ENCODE measurements at regions not wholly inside any gene's neighbourhood (a gene's known extent, or its start where the extent isn't known, plus 50 kb on each side); places are given as distances from the start of the nearest gene placed in this dataset.
"Not testable (repeated sequence)": the region's sequence is repeated elsewhere in the genome, so short reads cannot be mapped to it uniquely, and the experiment has no call there.

GRCh38 chr12:59345406-59345805 is 250.4 kb upstream of the SLC16A7 start:
- in situ Hi-C loops (cut with MboI; ENCODE audit: low pct_unique_long_range_greater_than_20kb, low sequenced_read_pairs, unreplicated experiment) = no loop called here
- DNase-seq (ENCODE audit: low spot score) = no peak
- TF ChIP-seq CTCF (IDR thresholded peaks at IDR 0.05; ENCODE audit: extremely low read depth, insufficient read depth, missing control alignments) = no peak

GRCh38 chr12:59344224-59344623 is 251.6 kb upstream of the SLC16A7 start:
- in situ Hi-C loops (cut with MboI; ENCODE audit: low pct_unique_long_range_greater_than_20kb, low sequenced_read_pairs, unreplicated experiment) = no loop called here
- TF ChIP-seq CTCF (IDR thresholded peaks at IDR 0.05; ENCODE audit: extremely low read depth, insufficient read depth, missing control alignments) = no peak
- no peak for DNase-seq (ENCODE audit: low spot score)

GRCh38 chr12:59329462-59329861 is 266.4 kb upstream of the SLC16A7 start:
- no peak for TF ChIP-seq CTCF (IDR thresholded peaks at IDR 0.05; ENCODE audit: extremely low read depth, insufficient read depth, missing control alignments)
- no peak for DNase-seq (ENCODE audit: low spot score)
- in situ Hi-C loops (cut with MboI; ENCODE audit: low pct_unique_long_range_greater_than_20kb, low sequenced_read_pairs, unreplicated experiment) = no loop called here

GRCh38 chr12:59328395-59329075 is 267.3 kb upstream of the SLC16A7 start:
- in situ Hi-C loops (cut with MboI; ENCODE audit: low pct_unique_long_range_greater_than_20kb, low sequenced_read_pairs, unreplicated experiment) = not testable (repeated sequence)

GRCh38 chr12:59326457-59326856 is 269.4 kb upstream of the SLC16A7 start:
- in situ Hi-C loops (cut with MboI; ENCODE audit: low pct_unique_long_range_greater_than_20kb, low sequenced_read_pairs, unreplicated experiment); DNase-seq (ENCODE audit: low spot score): not testable (repeated sequence)

More at GRCh38 chr12:59328395-59329075, 267.3 kb upstream of the SLC16A7 start:
- DNase-seq (ENCODE audit: low spot score) = not testable (repeated sequence)

- no peak for DNase-seq (ENCODE audit: low spot score)
- TF ChIP-seq CTCF (IDR thresholded peaks at IDR 0.05; ENCODE audit: extremely low read depth, insufficient read depth, missing control alignments) = no peak
- in situ Hi-C loops (cut with MboI; ENCODE audit: low pct_unique_long_range_greater_than_20kb, low sequenced_read_pairs, unreplicated experiment) = no loop called here
Observed at GRCh38 chr12:59322473-59322872, 273.4 kb upstream of the SLC16A7 start.

GRCh38 chr12:59321278-59321677 is 274.6 kb upstream of the SLC16A7 start:
- no peak for DNase-seq (ENCODE audit: low spot score)
- in situ Hi-C loops (cut with MboI; ENCODE audit: low pct_unique_long_range_greater_than_20kb, low sequenced_read_pairs, unreplicated experiment) = no loop called here
- TF ChIP-seq CTCF (IDR thresholded peaks at IDR 0.05; ENCODE audit: extremely low read depth, insufficient read depth, missing control alignments) = no peak

GRCh38 chr12:59320112-59320511 is 275.7 kb upstream of the SLC16A7 start:
- in situ Hi-C loops (cut with MboI; ENCODE audit: low pct_unique_long_range_greater_than_20kb, low sequenced_read_pairs, unreplicated experiment) = no loop called here
- TF ChIP-seq CTCF (IDR thresholded peaks at IDR 0.05; ENCODE audit: extremely low read depth, insufficient read depth, missing control alignments) = no peak
- DNase-seq (ENCODE audit: low spot score) = no peak

Measured in GM13977 (cell line).